ENCODE measurements at regions not wholly inside any gene's neighbourhood (a gene's known extent, or its start where the extent isn't known, plus 50 kb on each side); places are given as distances from the start of the nearest gene placed in this dataset.

- Histone ChIP-seq H3K4me1 (ENCODE audit: low read length) (no peaks in the 10 kb centered on the region), H3K9me3 (ENCODE audit: insufficient read depth, low read length) (no peaks in the 10 kb centered on the region), H3K79me2 (ENCODE audit: low read length) (no peaks in the 10 kb centered on the region), H3K4me2 (ENCODE audit: low read length) (no peak overlapping the region), H3K36me3 (replicated peaks; ENCODE audit: low read depth, low read length) (no peaks in the 10 kb centered on the region), H3K9ac (ENCODE audit: low read length) (no peak overlapping the region), H3K27ac (ENCODE audit: low read length) (no peak overlapping the region), H4K20me1 (ENCODE audit: insufficient read depth, low read length) (no peaks in the 10 kb centered on the region), H3K27me3 (ENCODE audit: low read depth, low read length) (no peaks in the 10 kb centered on the region), H2AFZ (ENCODE audit: low read depth, low read length) (no peak overlapping the region), H3K4me3 (ENCODE audit: low read length) (no peak overlapping the region)
- TF ChIP-seq EZH2phosphoT487 (IDR thresholded peaks at IDR 0.05; ENCODE audit: low read depth) = no peak
- TF ChIP-seq, protein P1, sequence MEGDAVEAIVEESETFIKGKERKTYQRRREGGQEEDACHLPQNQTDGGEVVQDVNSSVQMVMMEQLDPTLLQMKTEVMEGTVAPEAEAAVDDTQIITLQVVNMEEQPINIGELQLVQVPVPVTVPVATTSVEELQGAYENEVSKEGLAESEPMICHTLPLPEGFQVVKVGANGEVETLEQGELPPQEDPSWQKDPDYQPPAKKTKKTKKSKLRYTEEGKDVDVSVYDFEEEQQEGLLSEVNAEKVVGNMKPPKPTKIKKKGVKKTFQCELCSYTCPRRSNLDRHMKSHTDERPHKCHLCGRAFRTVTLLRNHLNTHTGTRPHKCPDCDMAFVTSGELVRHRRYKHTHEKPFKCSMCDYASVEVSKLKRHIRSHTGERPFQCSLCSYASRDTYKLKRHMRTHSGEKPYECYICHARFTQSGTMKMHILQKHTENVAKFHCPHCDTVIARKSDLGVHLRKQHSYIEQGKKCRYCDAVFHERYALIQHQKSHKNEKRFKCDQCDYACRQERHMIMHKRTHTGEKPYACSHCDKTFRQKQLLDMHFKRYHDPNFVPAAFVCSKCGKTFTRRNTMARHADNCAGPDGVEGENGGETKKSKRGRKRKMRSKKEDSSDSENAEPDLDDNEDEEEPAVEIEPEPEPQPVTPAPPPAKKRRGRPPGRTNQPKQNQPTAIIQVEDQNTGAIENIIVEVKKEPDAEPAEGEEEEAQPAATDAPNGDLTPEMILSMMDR (IDR thresholded peaks at IDR 0.05; ENCODE audit: low read depth, low read length) = peak; percentile 52
Measured at GRCh38 chr20:39283464-39283863, 321.3 kb downstream of the DHX35 start.

DNA sequence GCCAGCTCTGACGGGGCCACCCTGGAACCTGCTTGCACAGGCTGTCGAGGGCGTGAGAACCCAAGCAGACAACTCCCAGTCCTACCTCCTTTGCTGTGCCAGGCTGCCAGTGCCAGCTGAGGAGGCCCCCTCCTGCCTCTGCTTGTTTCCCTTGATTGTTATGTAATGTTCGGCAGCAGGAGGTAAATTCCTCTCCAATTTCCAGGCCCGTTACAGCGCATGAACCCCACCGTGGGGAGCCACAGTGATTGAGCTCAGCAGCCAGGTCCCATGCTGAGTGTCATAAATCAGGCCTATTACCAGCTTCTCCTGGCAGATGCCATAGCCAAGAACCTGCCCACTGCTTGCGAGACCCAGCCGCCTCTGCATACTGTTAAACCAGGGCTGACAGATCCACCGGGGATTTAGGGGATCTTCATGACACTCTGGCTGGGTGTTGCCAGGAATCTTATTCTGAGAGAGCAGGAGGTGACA, 320.5 kb downstream of the DHX35 start:
- Histone ChIP-seq H3K27me3 (ENCODE audit: low read depth, low read length) (no peaks in the 10 kb centered on the region), H3K4me2 (ENCODE audit: low read length) (no peak overlapping the region), H2AFZ (ENCODE audit: low read depth, low read length) (no peak overlapping the region), H3K79me2 (ENCODE audit: low read length) (no peaks in the 10 kb centered on the region), H3K9me3 (ENCODE audit: insufficient read depth, low read length) (no peaks in the 10 kb centered on the region), H3K4me1 (ENCODE audit: low read length) (no peaks in the 10 kb centered on the region), H3K4me3 (ENCODE audit: low read length) (no peak overlapping the region), H3K9ac (ENCODE audit: low read length) (no peak overlapping the region), H3K27ac (ENCODE audit: low read length) (no peak overlapping the region), H4K20me1 (ENCODE audit: insufficient read depth, low read length) (no peaks in the 10 kb centered on the region), H3K36me3 (replicated peaks; ENCODE audit: low read depth, low read length) (no peaks in the 10 kb centered on the region)
- TF ChIP-seq EZH2phosphoT487 (IDR thresholded peaks at IDR 0.05; ENCODE audit: low read depth) = no peak
- TF ChIP-seq, protein P1 (IDR thresholded peaks at IDR 0.05; ENCODE audit: low read depth, low read length) = no peak

DNA sequence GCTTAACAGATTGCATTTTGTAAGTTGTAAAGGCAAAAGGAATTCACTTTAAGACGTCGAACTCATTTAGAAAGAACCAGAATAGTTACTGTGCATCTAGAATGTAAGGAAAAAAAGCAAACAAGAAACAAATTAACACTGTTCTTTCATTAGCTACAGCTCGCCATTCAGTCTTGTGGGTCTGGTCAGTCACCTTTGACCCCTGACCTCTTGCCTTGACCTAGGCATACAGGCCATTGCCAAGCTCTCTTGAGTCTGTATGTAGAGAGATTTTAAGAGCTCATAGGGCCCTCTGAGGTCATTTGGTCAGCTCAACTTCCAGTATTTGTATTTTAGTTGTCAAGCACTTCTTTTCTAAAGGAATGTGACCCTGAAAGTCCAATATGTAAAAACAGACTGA, 318.7 kb downstream of the DHX35 start:
- Histone ChIP-seq H3K4me1 (ENCODE audit: low read length) (no peaks in the 10 kb centered on the region), H4K20me1 (ENCODE audit: insufficient read depth, low read length) (no peaks in the 10 kb centered on the region), H3K27me3 (ENCODE audit: low read depth, low read length) (no peaks in the 10 kb centered on the region), H3K9ac (ENCODE audit: low read length) (no peak overlapping the region), H3K79me2 (ENCODE audit: low read length) (no peaks in the 10 kb centered on the region), H3K36me3 (replicated peaks; ENCODE audit: low read depth, low read length) (no peaks in the 10 kb centered on the region), H3K27ac (ENCODE audit: low read length) (no peak overlapping the region), H3K4me2 (ENCODE audit: low read length) (no peak overlapping the region), H3K4me3 (ENCODE audit: low read length) (no peak overlapping the region), H2AFZ (ENCODE audit: low read depth, low read length) (no peak overlapping the region), H3K9me3 (ENCODE audit: insufficient read depth, low read length) (no peaks in the 10 kb centered on the region)
- TF ChIP-seq, protein P1 (IDR thresholded peaks at IDR 0.05; ENCODE audit: low read depth, low read length) = no peak
- TF ChIP-seq EZH2phosphoT487 (IDR thresholded peaks at IDR 0.05; ENCODE audit: low read depth) = no peak

- H4K20me1 ChIP-seq (ENCODE audit: insufficient read depth, low read length) = no peaks in the 10 kb centered on the region
- no peaks in the 10 kb centered on the region for H3K79me2 ChIP-seq (ENCODE audit: low read length)
- no peak overlapping the region for H3K9ac ChIP-seq (ENCODE audit: low read length)
- H3K36me3 ChIP-seq (replicated peaks; ENCODE audit: low read depth, low read length) = no peaks in the 10 kb centered on the region
- H3K4me1 ChIP-seq (ENCODE audit: low read length) = no peaks in the 10 kb centered on the region
- H3K27ac ChIP-seq (ENCODE audit: low read length) = no peak overlapping the region
- no peak overlapping the region for H3K4me3 ChIP-seq (ENCODE audit: low read length)
- TF ChIP-seq EZH2phosphoT487 (IDR thresholded peaks at IDR 0.05; ENCODE audit: low read depth) = no peak
- TF ChIP-seq, protein P1 (IDR thresholded peaks at IDR 0.05; ENCODE audit: low read depth, low read length) = no peak
- no peaks in the 10 kb centered on the region for H3K9me3 ChIP-seq (ENCODE audit: insufficient read depth, low read length)
- H3K4me2 ChIP-seq (ENCODE audit: low read length) = no peak overlapping the region
- no peak overlapping the region for H2AFZ ChIP-seq (ENCODE audit: low read depth, low read length)
- no peaks in the 10 kb centered on the region for H3K27me3 ChIP-seq (ENCODE audit: low read depth, low read length)
Measured at GRCh38 chr20:39278230-39278788, 316.2 kb downstream of the DHX35 start.
